Activated CD4-positive, alpha-beta memory T cell treated with anti-CD3 and anti-CD28 coated beads for 36 hours (primary cell): ENCODE measurements at regions not wholly inside any gene's neighbourhood (a gene's known extent, or its start where the extent isn't known, plus 50 kb on each side); places are given as distances from the start of the nearest gene placed in this dataset.

Source experiments
- CTCF ChIA-PET: fragments of 350-600 bp; sonication (Branson Sonifier 250); formaldehyde crosslinking; loops from one replicate; lab custom pipeline; 2021; ENCODE audit warnings: antibody characterized with exemption, inconsistent platforms; lab: Charles Lee
- POLR2A ChIA-PET: fragments of 350-600 bp; sonication (Branson Sonifier 250); formaldehyde crosslinking; loops from one replicate; lab custom pipeline; 2021; ENCODE audit warnings: antibody characterized with exemption; lab: Charles Lee
- DNase-seq: peaks from one replicate; pipeline ENCODE4 v3.0.0-alpha.2; 2020
- H3K27ac Mint-ChIP-seq: one replicate; pipeline ENCODE4 v1.8.0; 2021; ENCODE audit warnings: mixed read lengths
- H3K27me3 Mint-ChIP-seq: one replicate; pipeline ENCODE4 v1.8.0; 2021; ENCODE audit warnings: mixed read lengths
- H3K36me3 Mint-ChIP-seq: one replicate; pipeline ENCODE4 v1.8.0; 2021; ENCODE audit warnings: mixed read lengths
- H3K4me1 Mint-ChIP-seq: one replicate; pipeline ENCODE4 v1.8.0; 2021; ENCODE audit warnings: low read depth, mixed read lengths
- H3K4me3 Mint-ChIP-seq: one replicate; pipeline ENCODE4 v1.8.0; 2021; ENCODE audit warnings: mild to moderate bottlenecking, mixed read lengths
- H3K9me3 Mint-ChIP-seq: one replicate; pipeline ENCODE4 v1.8.0; 2021; ENCODE audit warnings: mixed read lengths
- intact Hi-C: fragments of 100-400 bp; cut with micrococcal nuclease; formaldehyde crosslinking; loops from one replicate; pipeline ENCODE4 v1.15.1; 2023

- CTCF ChIA-PET = no interaction called here
- Mint-ChIP-seq H3K4me1 (no peaks in the 10 kb centered on the region), H3K27me3 (no peaks in the 10 kb centered on the region), H3K4me3 (no peak overlapping the region), H3K27ac (no peak overlapping the region), H3K9me3 (peaks cover 5% of the 10 kb centered on the region), H3K36me3 (no peaks in the 10 kb centered on the region)
- POLR2A ChIA-PET = no interaction called here
- no peak for DNase-seq
- intact Hi-C loops = no loop called here
These were observed 831.6 kb downstream of the C6orf118 start for GRCh38 chr6:164477790-164478189.

GRCh38 chr6:164477101-164477500, 832.3 kb downstream of the C6orf118 start:
- Mint-ChIP-seq H3K36me3 (no peaks in the 10 kb centered on the region), H3K4me1 (no peaks in the 10 kb centered on the region), H3K4me3 (no peak overlapping the region), H3K9me3 (peaks cover 1% of the 10 kb centered on the region), H3K27me3 (no peaks in the 10 kb centered on the region), H3K27ac (no peak overlapping the region)
- ChIA-PET POLR2A (no interaction called here), CTCF (no interaction called here)
- intact Hi-C loops = no loop called here
- DNase-seq = no peak

DNA sequence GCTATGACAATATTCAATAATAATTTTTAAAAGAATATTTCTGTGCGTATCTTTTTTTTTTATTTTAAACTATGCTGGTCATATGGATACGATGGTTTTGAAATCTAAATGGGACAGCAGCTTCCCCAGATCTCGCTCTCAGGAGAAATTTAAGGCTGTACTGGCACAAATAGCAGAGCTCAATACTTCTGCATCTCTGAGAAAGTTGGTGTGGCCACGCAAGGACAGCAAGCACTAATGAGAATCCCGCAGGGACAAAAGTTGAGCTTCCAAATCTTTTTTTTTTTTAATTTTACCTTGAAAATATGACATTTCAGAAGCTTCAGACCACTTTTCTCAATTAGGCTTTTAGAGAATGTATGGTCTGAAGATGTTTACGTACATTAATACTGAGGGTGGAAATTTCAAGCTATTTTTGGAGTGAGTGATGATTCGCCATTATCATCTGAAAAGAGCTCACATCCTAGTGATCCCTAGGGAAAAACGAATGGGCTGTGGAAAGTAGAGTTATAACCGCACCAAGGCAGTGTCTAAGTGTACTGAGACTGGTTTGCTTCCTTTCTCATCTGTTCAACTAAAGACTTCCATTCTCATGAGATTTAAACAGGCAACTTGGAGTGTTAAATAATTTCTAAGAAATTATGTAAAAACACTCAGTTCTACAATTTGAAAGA, 840.0 kb downstream of the C6orf118 start:
- ChIA-PET CTCF (no interaction called here), POLR2A (no interaction called here)
- no peaks in the 10 kb centered on the region for H3K4me1 Mint-ChIP-seq
- DNase-seq = no peak
- H3K36me3 Mint-ChIP-seq = no peaks in the 10 kb centered on the region
- H3K9me3 Mint-ChIP-seq = peaks cover 2% of the 10 kb centered on the region
- H3K4me3 Mint-ChIP-seq = no peak overlapping the region
- H3K27ac Mint-ChIP-seq = no peak overlapping the region
- no peaks in the 10 kb centered on the region for H3K27me3 Mint-ChIP-seq
- intact Hi-C loops = no loop called here

- H3K27ac Mint-ChIP-seq = no peak overlapping the region
- intact Hi-C loops = no loop called here
- no peaks in the 10 kb centered on the region for H3K9me3 Mint-ChIP-seq
- H3K4me1 Mint-ChIP-seq = no peaks in the 10 kb centered on the region
- ChIA-PET CTCF (no interaction called here), POLR2A (no interaction called here)
- no peaks in the 10 kb centered on the region for H3K27me3 Mint-ChIP-seq
- no peak for DNase-seq
- no peaks in the 10 kb centered on the region for H3K36me3 Mint-ChIP-seq
- no peak overlapping the region for H3K4me3 Mint-ChIP-seq
These were observed 853.6 kb downstream of the C6orf118 start for GRCh38 chr6:164455835-164456234.

DNA sequence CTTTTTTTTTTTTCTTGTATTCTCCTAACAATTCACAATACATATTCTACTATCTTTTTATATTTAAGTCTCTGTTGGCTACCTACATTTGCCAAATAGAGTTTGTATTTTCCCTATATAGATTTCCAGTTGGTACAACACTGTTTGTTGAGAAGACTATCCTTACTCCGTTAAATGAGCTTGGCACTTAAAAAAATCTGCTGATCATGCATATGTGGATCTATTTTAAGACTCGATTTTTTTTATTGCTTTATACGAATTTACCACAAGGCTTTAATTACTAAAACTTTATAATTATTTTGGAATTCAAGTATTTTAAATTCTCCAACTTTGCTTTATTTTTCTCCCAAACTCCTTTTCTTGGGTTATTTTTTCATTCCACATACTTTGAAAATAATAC, 855.6 kb downstream of the C6orf118 start:
- ChIA-PET CTCF (no interaction called here), POLR2A (no interaction called here)
- H3K4me3 Mint-ChIP-seq = no peak overlapping the region
- no peaks in the 10 kb centered on the region for H3K4me1 Mint-ChIP-seq
- no peak for DNase-seq
- H3K9me3 Mint-ChIP-seq = peaks cover 1% of the 10 kb centered on the region
- H3K27ac Mint-ChIP-seq = no peak overlapping the region
- H3K27me3 Mint-ChIP-seq = no peaks in the 10 kb centered on the region
- no peaks in the 10 kb centered on the region for H3K36me3 Mint-ChIP-seq
- intact Hi-C loops = no loop called here

- intact Hi-C loops = no loop called here
- DNase-seq = no peak
- Mint-ChIP-seq H3K36me3 (no peaks in the 10 kb centered on the region), H3K27me3 (no peaks in the 10 kb centered on the region), H3K9me3 (peaks cover 5% of the 10 kb centered on the region), H3K27ac (no peak overlapping the region), H3K4me3 (no peak overlapping the region), H3K4me1 (no peaks in the 10 kb centered on the region)
- ChIA-PET CTCF (no interaction called here), POLR2A (no interaction called here)
These were observed 866.8 kb downstream of the C6orf118 start for GRCh38 chr6:164442572-164442971.

- Mint-ChIP-seq H3K9me3 (peaks cover 5% of the 10 kb centered on the region), H3K4me1 (no peaks in the 10 kb centered on the region), H3K36me3 (no peaks in the 10 kb centered on the region), H3K27me3 (no peaks in the 10 kb centered on the region), H3K4me3 (no peak overlapping the region), H3K27ac (no peak overlapping the region)
- ChIA-PET CTCF (no interaction called here), POLR2A (no interaction called here)
- DNase-seq = no peak
- intact Hi-C loops = no loop called here
These were observed 870.1 kb downstream of the C6orf118 start for GRCh38 chr6:164439331-164439730.

- Mint-ChIP-seq H3K27ac (no peak overlapping the region), H3K36me3 (no peaks in the 10 kb centered on the region), H3K9me3 (peaks cover 2% of the 10 kb centered on the region), H3K4me1 (no peaks in the 10 kb centered on the region), H3K27me3 (no peaks in the 10 kb centered on the region), H3K4me3 (no peak overlapping the region)
- CTCF ChIA-PET = no interaction called here
- intact Hi-C loops = no loop called here
- POLR2A ChIA-PET = no interaction called here
- no peak for DNase-seq
These were observed 872.4 kb downstream of the C6orf118 start for GRCh38 chr6:164436976-164437375.

GRCh38 chr6:164427728-164428402, 881.5 kb downstream of the C6orf118 start:
- H3K27me3 Mint-ChIP-seq = no peaks in the 10 kb centered on the region
- H3K36me3 Mint-ChIP-seq = no peaks in the 10 kb centered on the region
- CTCF ChIA-PET = no interaction called here
- no peak overlapping the region for H3K4me3 Mint-ChIP-seq
- no peak overlapping the region for H3K27ac Mint-ChIP-seq
- intact Hi-C loops = no loop called here
- DNase-seq = no peak
- H3K4me1 Mint-ChIP-seq = no peaks in the 10 kb centered on the region
- H3K9me3 Mint-ChIP-seq = peaks cover 9% of the 10 kb centered on the region
- POLR2A ChIA-PET = no interaction called here

DNA sequence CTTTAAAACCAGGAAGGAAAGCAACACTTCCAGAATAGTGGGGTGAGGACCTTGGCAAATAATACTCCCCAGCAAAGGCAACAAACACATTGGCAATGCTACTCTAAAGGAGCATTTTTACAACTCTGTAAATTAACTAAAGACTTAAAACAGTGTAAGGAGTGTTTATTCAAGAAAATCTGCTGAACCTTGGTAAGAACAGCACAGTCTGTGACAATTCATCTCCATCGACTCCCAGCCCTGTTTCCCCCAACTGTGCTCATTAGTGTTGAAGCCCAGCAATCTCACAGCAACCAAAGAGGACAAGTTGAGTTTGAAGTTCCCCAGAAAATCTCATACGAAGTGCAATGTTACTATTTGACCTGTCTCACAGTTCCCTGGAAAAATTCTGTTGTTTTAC, 884.9 kb downstream of the C6orf118 start:
- Mint-ChIP-seq H3K27me3 (no peaks in the 10 kb centered on the region), H3K9me3 (peaks cover 24% of the 10 kb centered on the region), H3K27ac (no peak overlapping the region), H3K4me1 (no peaks in the 10 kb centered on the region), H3K36me3 (no peaks in the 10 kb centered on the region), H3K4me3 (no peak overlapping the region)
- POLR2A ChIA-PET = no interaction called here
- intact Hi-C loops = no loop called here
- no peak for DNase-seq
- CTCF ChIA-PET = no interaction called here

- Mint-ChIP-seq H3K4me3 (no peak overlapping the region), H3K27ac (no peak overlapping the region), H3K4me1 (no peaks in the 10 kb centered on the region), H3K27me3 (no peaks in the 10 kb centered on the region), H3K36me3 (no peaks in the 10 kb centered on the region), H3K9me3 (peaks cover 24% of the 10 kb centered on the region)
- CTCF ChIA-PET = no interaction called here
- intact Hi-C loops = no loop called here
- no peak for DNase-seq
- POLR2A ChIA-PET = no interaction called here
These were observed 890.3 kb downstream of the C6orf118 start for GRCh38 chr6:164419099-164419498.

GRCh38 chr6:164418262-164418588, 891.2 kb downstream of the C6orf118 start:
- peaks cover 17% of the 10 kb centered on the region for H3K9me3 Mint-ChIP-seq
- POLR2A ChIA-PET = no interaction called here

GRCh38 chr6:164417537-164418261, 891.7 kb downstream of the C6orf118 start:
- Mint-ChIP-seq H3K27me3 (no peaks in the 10 kb centered on the region), H3K4me1 (no peaks in the 10 kb centered on the region), H3K27ac (no peak overlapping the region), H3K36me3 (no peaks in the 10 kb centered on the region), H3K4me3 (no peak overlapping the region), H3K9me3 (peaks cover 15% of the 10 kb centered on the region)
- DNase-seq = no peak
- intact Hi-C loops = no loop called here
- POLR2A ChIA-PET = no interaction called here
- CTCF ChIA-PET = no interaction called here

More at GRCh38 chr6:164418262-164418588, 891.2 kb downstream of the C6orf118 start:
- intact Hi-C loops = no loop called here
- Mint-ChIP-seq H3K27ac (no peak overlapping the region), H3K36me3 (no peaks in the 10 kb centered on the region), H3K4me1 (no peaks in the 10 kb centered on the region), H3K4me3 (no peak overlapping the region), H3K27me3 (no peaks in the 10 kb centered on the region)
- CTCF ChIA-PET = no interaction called here
- no peak for DNase-seq
